Body of pancreas (tissue), 4 donors: ENCODE measurements at regions not wholly inside any gene's neighbourhood (a gene's known extent, or its start where the extent isn't known, plus 50 kb on each side); places are given as distances from the start of the nearest gene placed in this dataset.

Experiments
- ATAC-seq: fragments of 150-250 bp; one replicate; pipeline ENCODE4 v1.9.1; 2016
- DNase-seq, 4 donors: peaks; one replicate each; pipeline ENCODE4 v3.0.0-alpha.2; 2019
- H3K27ac ChIP-seq, 4 donors: fragments of 200-600 bp; sonication (generic); 1 replicate in 3 of 4; 2 replicates in 1 of 4; pipeline versions ENCODE4 v1.5.1 to v1.6.1; 2016 to 2019; ENCODE audit warnings: mild to moderate bottlenecking in 1 of 4, mixed read lengths in 1 of 4, moderate library complexity in 1 of 4
- H3K27me3 ChIP-seq, 2 donors: fragments of 200-600 bp; sonication (generic); one replicate each; pipeline ENCODE4 v1.6.0; 2016; ENCODE audit warnings: mild to moderate bottlenecking in 1 of 2
- H3K36me3 ChIP-seq, 2 donors: fragments of 200-600 bp; sonication (generic); replicated peaks in 1 of 2; 2 replicates each; pipeline ENCODE4 v1.5.1; 2016; ENCODE audit warnings: low read depth in 2 of 2; ENCODE audit not compliant: insufficient read depth in 1 of 2
- H3K4me1 ChIP-seq: fragments of 200-600 bp; sonication (generic); one replicate; pipeline ENCODE4 v1.6.0; 2016
- H3K4me3 ChIP-seq, 2 donors: fragments of 200-600 bp; sonication (generic); 1 replicate in 1 of 2; 2 replicates in 1 of 2; pipeline ENCODE4 v1.5.1; 2016 to 2019
- H3K9me3 ChIP-seq, 3 donors: fragments of 200-600 bp; sonication (generic); 1 replicate in 2 of 3; 2 replicates in 1 of 3; pipeline ENCODE4 v1.5.1; 2016
- CTCF ChIP-seq, 7 experiments: fragments of 450-650 bp in 4 of 7; fragments of 200-600 bp in 3 of 7; sonication (generic) in 3 of 7; IDR thresholded peaks; one replicate each; pipeline ENCODE4 v1.5.1; 2016 to 2019; ENCODE audit warnings: antibody characterized with exemption in 7 of 7
- POLR2A ChIP-seq, 3 donors: fragments of 450-650 bp; IDR thresholded peaks; one replicate each; pipeline ENCODE4 v1.6.1; 2016; ENCODE audit warnings: antibody characterized with exemption in 3 of 3, mild to moderate bottlenecking in 2 of 3
- WGBS, 2 donors: methylation state at CpG; one replicate each; pipeline ENCODE4 v1.1.5; 2017; 5-methylcytosine and 5-hydroxymethylcytosine counted together
- intact Hi-C: fragments of 100-400 bp; cut with DNase I; formaldehyde crosslinking; loops from one replicate; pipeline ENCODE4 v1.15.1; 2023

- no peak for TF ChIP-seq POLR2A (IDR thresholded peaks at IDR 0.05)
- TF ChIP-seq CTCF (IDR thresholded peaks at IDR 0.05), result no peak
- no peak overlapping the region for H3K27ac ChIP-seq
- WGBS, 2 donors, result 62% methylated on average over 2 of the region's 2 CpGs
- H3K4me3 ChIP-seq, result no peak overlapping the region
- intact Hi-C loops, result no loop called here
- no peaks in the 10 kb centered on the region for H3K4me1 ChIP-seq
- no peaks in the 10 kb centered on the region for H3K27me3 ChIP-seq
- ATAC-seq (no peak), DNase-seq (no peak)
- H3K9me3 ChIP-seq, result no peaks in the 10 kb centered on the region
- H3K36me3 ChIP-seq, result no peaks in the 10 kb centered on the region
Measured at GRCh38 chr2:17262854-17263569, 255.2 kb downstream of the RAD51AP2 start.

- WGBS, 2 donors, result 67 to 73% methylated on average over 4 of the region's 4 CpGs
- ATAC-seq (no peak), DNase-seq (no peak)
- TF ChIP-seq CTCF (IDR thresholded peaks at IDR 0.05), result no peak
- no peak for TF ChIP-seq POLR2A (IDR thresholded peaks at IDR 0.05)
- no peaks in the 10 kb centered on the region for H3K4me1 ChIP-seq
- no peak overlapping the region for H3K27ac ChIP-seq
- H3K4me3 ChIP-seq, result no peak overlapping the region
- no peaks in the 10 kb centered on the region for H3K27me3 ChIP-seq
- intact Hi-C loops, result no loop called here
- H3K9me3 ChIP-seq, result no peaks in the 10 kb centered on the region
- H3K36me3 ChIP-seq, result no peaks in the 10 kb centered on the region
Measured at GRCh38 chr2:17259613-17260012, 258.6 kb downstream of the RAD51AP2 start.

GRCh38 chr2:17258861-17259260 lies 259.4 kb downstream of the RAD51AP2 start:
- intact Hi-C loops, result no loop called here
- Histone ChIP-seq H3K9me3 (no peaks in the 10 kb centered on the region), H3K27me3 (no peaks in the 10 kb centered on the region), H3K27ac (no peak overlapping the region), H3K36me3 (no peaks in the 10 kb centered on the region), H3K4me3 (no peak overlapping the region), H3K4me1 (no peaks in the 10 kb centered on the region)
- DNase-seq (no peak), ATAC-seq (no peak)
- WGBS, 2 donors, result 27 to 42% methylated on average over 2 of the region's 2 CpGs
- TF ChIP-seq CTCF (IDR thresholded peaks at IDR 0.05) (no peak), POLR2A (IDR thresholded peaks at IDR 0.05) (no peak)

GRCh38 chr2:17257189-17257909 lies 260.9 kb downstream of the RAD51AP2 start:
- 45 to 53% methylated on average over 4 of the region's 4 CpGs for WGBS, 2 donors
- no peaks in the 10 kb centered on the region for H3K9me3 ChIP-seq
- TF ChIP-seq CTCF (IDR thresholded peaks at IDR 0.05), result no peak
- no peaks in the 10 kb centered on the region for H3K36me3 ChIP-seq
- DNase-seq (no peak), ATAC-seq (no peak)
- no peak overlapping the region for H3K4me3 ChIP-seq
- no peak overlapping the region for H3K27ac ChIP-seq
- intact Hi-C loops, result no loop called here
- H3K27me3 ChIP-seq, result no peaks in the 10 kb centered on the region
- H3K4me1 ChIP-seq, result no peaks in the 10 kb centered on the region

- ATAC-seq (no peak), DNase-seq (no peak)
- H3K36me3 ChIP-seq, result no peaks in the 10 kb centered on the region
- TF ChIP-seq CTCF (IDR thresholded peaks at IDR 0.05), result no peak
- TF ChIP-seq POLR2A (IDR thresholded peaks at IDR 0.05), result no peak
- no peaks in the 10 kb centered on the region for H3K9me3 ChIP-seq
- H3K27me3 ChIP-seq, result no peaks in the 10 kb centered on the region
- intact Hi-C loops, result no loop called here
- 44 to 45% methylated on average over 2 of the region's 2 CpGs for WGBS, 2 donors
- H3K4me1 ChIP-seq, result no peaks in the 10 kb centered on the region
- H3K27ac ChIP-seq, result no peak overlapping the region
- no peak overlapping the region for H3K4me3 ChIP-seq
Measured at GRCh38 chr2:17255071-17255470, 263.2 kb downstream of the RAD51AP2 start.
